GM12801 (cell line): ENCODE measurements at regions not wholly inside any gene's neighbourhood (a gene's known extent, or its start where the extent isn't known, plus 50 kb on each side); places are given as distances from the start of the nearest gene placed in this dataset.

ENCODE experiments used
- TF ChIP-seq, protein P1 (sequence below): IDR thresholded peaks from one replicate; pipeline ENCODE4 v1.5.1; 2011; ENCODE audit warnings: control low read depth; ENCODE audit not compliant: insufficient read length; ENCODE audit errors: extremely low read depth

GRCh38 chr12:13283867-13284266, 87.3 kb downstream of the EMP1 start:
- TF ChIP-seq, protein P1, sequence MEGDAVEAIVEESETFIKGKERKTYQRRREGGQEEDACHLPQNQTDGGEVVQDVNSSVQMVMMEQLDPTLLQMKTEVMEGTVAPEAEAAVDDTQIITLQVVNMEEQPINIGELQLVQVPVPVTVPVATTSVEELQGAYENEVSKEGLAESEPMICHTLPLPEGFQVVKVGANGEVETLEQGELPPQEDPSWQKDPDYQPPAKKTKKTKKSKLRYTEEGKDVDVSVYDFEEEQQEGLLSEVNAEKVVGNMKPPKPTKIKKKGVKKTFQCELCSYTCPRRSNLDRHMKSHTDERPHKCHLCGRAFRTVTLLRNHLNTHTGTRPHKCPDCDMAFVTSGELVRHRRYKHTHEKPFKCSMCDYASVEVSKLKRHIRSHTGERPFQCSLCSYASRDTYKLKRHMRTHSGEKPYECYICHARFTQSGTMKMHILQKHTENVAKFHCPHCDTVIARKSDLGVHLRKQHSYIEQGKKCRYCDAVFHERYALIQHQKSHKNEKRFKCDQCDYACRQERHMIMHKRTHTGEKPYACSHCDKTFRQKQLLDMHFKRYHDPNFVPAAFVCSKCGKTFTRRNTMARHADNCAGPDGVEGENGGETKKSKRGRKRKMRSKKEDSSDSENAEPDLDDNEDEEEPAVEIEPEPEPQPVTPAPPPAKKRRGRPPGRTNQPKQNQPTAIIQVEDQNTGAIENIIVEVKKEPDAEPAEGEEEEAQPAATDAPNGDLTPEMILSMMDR = no peak

DNA sequence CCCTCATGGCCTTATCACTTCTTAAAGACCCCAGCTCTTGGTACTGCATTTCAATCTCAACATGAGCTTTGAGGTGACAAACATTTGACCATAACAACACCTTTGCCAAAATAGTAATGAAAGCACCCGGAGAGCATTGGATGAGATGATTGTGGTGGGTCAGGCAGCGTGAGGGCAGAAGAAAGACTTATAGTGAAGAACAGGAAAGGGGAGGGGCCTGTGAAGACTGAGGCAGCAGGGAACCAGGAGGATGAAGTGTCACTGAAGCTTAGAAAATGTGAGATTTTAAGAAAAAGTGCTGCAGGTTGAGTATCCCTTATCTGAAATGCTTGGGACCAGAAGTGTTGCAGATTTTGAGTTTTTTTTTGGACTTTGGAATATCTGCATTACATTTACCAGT, 86.3 kb downstream of the EMP1 start:
- TF ChIP-seq, protein P1 = no peak

DNA sequence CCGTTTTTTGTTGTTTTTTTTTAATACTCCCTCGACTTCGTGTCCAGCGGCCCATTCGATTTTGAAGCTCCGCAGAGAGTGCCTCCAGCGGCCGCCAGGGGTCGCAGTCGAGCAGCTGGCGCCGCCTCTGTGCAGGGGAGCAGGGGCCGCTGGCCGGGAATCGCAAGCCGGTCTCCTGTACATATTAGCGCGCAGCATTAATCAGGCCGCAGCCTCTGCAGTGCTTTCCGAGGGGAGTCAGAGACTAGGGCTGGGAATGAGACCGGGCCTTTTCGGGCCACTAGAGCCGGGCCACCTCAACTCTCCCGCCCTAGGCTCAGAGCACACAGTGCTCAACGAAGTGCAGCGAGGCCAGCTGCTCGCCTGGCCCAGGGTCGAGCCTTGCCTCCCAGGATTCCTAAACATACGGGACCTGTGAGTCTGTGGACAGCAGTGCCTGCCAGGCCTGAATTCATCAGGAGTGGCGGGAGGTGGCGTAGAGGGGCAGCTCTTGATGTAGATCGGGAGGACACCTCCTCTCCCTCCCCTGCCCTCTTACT, 81.8 kb downstream of the EMP1 start:
- TF ChIP-seq, protein P1 = no peak

DNA sequence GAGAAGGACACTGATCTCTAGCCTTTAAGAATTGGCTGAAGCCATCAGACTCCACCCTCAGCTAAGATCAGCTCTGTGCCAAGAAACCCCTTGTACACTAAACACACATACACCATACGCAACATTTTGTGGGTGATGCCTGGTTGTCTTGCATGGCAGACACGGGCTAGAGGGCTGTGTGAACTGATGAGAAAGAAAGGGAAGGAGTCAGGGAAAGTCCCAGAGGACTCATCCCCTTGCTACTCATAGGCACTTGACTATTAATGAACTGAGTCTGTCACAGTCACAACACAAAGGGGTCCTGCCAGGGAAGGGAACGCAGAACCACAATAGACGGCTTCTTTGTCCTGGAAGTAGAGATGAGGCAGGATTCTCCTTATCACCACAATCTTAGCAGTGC, 80.8 kb downstream of the EMP1 start:
- TF ChIP-seq, protein P1 = no peak

DNA sequence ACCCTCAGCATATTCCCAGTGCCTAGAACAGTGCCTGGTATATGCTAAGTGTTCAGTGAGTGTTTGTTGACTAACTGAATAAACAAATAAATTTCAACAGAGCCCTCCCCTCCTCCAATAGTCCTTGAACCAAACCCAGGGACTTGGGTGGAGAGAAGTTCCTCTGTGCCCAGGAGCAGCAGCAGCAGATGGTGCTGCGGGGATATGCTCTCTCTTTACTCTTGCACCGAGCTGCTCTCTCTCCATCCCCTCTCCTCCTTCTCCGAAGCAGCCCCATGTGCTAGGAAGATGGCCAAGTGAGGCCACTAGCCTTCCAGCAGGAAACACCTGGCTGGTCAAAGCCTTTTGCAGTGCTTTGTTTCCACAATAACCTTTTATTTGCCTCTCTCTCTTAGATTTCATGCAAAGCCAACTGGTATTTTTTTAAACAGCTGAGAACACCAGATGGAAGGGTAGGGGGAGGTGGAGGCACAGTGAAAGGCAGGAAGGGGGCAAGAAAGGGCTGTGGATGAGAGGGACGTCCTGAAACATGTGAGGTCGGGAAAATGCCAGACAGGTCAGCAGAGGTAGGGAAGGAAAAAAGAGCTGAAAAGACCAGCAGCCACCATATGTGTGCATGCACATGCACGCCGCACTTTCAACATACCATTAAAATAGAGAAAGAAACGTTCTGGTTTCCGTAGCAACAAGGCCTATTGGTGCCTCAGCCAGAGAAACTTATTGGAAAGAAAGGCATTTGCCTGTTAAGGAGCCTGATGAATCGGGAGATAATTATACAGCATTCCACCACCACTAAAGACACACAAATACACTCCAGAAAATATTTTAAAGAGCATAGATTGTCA, 78.9 kb downstream of the EMP1 start:
- TF ChIP-seq, protein P1 = no peak

- TF ChIP-seq, protein P1 = no peak
These were observed 77.3 kb downstream of the EMP1 start for GRCh38 chr12:13273850-13274249.

- TF ChIP-seq, protein P1 = no peak
These were observed 76.6 kb downstream of the EMP1 start for GRCh38 chr12:13273097-13273496.
